Activated T-cell treated with anti-CD3 and anti-CD28 coated beads, Interleukin-2, amount 50 U/mL, for 24 hours (primary cell): ENCODE measurements at regions not wholly inside any gene's neighbourhood (a gene's known extent, or its start where the extent isn't known, plus 50 kb on each side); places are given as distances from the start of the nearest gene placed in this dataset.
"Not testable (repeated sequence)": the region's sequence is repeated elsewhere in the genome, so short reads cannot be mapped to it uniquely, and the experiment has no call there.

ENCODE experiments used
- DNase-seq: peaks from one replicate; pipeline ENCODE4 v3.0.0-alpha.2; 2020
- H3K27ac Mint-ChIP-seq: 2 replicates; pipeline ENCODE4 v1.8.0; 2020; ENCODE audit warnings: mild to moderate bottlenecking, mixed read lengths
- H3K27me3 Mint-ChIP-seq: 2 replicates; pipeline ENCODE4 v1.8.0; 2020; ENCODE audit warnings: mixed read lengths
- H3K36me3 Mint-ChIP-seq: 2 replicates; pipeline ENCODE4 v1.8.0; 2020; ENCODE audit warnings: low read depth, mixed read lengths
- H3K4me1 Mint-ChIP-seq: 2 replicates; pipeline ENCODE4 v1.8.0; 2020; ENCODE audit warnings: low read depth, mixed read lengths
- H3K4me3 Mint-ChIP-seq: 2 replicates; pipeline ENCODE4 v1.8.0; 2020; ENCODE audit warnings: mild to moderate bottlenecking, moderate library complexity, mixed read lengths
- H3K9me3 Mint-ChIP-seq: 2 replicates; pipeline ENCODE4 v1.8.0; 2020; ENCODE audit warnings: mixed read lengths

DNA sequence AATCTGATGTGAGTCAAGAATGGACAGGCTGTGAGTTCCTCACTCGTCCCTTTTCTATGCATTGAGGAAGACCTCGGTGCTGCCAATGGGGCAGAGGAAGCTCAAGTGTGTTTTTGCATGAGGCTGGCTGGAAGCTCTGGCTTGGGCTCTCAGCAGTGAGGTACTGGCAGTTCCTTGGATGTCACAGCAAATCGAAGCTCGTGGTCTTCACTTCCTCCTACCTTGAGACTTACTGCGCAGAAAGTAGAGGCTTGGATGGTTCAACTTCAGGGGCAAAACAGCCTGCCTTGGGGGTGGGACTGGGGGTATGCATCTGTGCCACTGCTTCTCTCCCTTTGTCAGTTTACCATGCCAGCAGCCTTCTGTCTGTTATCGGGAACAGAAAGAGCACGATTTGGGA lies 229.8 kb upstream of the PLGLB2 start:
- not testable (repeated sequence) for H3K27ac Mint-ChIP-seq, H3K36me3 Mint-ChIP-seq, H3K4me3 Mint-ChIP-seq, H3K27me3 Mint-ChIP-seq, H3K9me3 Mint-ChIP-seq, DNase-seq
- H3K4me1 Mint-ChIP-seq: peaks cover 20% of the 10 kb centered on the region

DNA sequence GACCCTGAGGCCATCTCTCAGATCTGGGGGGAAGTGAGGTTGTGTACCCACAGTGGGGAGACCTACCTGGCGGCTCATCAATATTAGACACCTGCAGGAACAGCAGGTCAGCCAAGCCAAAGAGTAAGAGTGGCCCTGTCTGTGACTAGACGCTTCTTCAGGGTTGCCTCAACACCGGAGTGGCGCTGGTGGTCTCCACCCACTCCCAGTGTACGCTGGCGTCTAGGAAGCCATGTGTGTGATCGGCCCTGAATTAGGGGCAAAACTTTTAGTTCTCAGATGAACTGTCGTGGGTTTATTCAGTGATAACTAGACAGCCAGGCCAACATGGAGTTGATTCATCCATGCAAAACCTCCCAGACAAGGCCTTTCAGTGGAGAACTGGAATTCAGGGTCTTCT lies 229.3 kb upstream of the PLGLB2 start:
- H3K4me1 Mint-ChIP-seq: peaks cover 20% of the 10 kb centered on the region
- H3K4me3 Mint-ChIP-seq, H3K36me3 Mint-ChIP-seq, H3K27ac Mint-ChIP-seq, H3K9me3 Mint-ChIP-seq, H3K27me3 Mint-ChIP-seq, DNase-seq: not testable (repeated sequence)

DNA sequence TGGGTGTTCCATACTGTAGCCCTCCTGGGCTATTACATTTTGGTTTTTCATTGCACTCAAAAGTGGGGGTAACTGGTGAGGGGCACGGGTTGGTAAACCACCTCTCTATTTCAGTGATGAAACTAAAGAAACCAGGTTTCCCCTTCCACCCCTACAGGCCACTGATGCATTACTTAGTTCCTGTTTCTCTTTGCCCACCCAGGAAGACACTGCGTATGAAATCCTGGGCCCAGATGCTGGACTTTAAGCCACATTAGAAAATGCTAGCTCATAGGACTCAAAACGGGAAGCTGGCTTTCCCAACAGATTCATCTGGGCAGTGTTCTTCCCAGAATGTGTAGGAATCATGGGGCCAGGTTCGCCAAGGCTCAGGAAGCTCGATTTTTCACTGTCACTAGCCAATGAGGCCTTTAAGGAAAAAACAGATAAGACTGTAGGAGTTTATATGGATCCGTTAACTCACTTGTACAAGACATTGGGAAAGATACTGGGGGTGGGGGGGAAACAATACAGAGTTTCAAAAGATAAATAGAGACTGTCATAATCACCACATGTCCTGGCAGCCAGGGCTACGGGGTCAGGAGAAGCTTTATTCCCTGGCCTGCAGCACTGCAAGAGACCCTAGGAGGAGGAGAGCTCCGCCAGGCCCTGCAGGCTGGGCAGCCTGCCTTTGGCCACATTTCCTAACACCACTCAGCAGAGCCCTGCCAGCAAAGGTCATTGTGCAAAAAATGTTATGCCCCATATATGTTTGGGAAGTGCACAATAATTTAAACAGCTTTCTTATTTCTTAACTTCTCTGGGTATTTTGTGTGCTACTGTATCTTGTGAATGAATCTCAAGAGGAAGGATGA lies 228.5 kb upstream of the PLGLB2 start:
- H3K27me3 Mint-ChIP-seq, DNase-seq, H3K36me3 Mint-ChIP-seq, H3K9me3 Mint-ChIP-seq, H3K27ac Mint-ChIP-seq, H3K4me3 Mint-ChIP-seq: not testable (repeated sequence)
- peaks cover 20% of the 10 kb centered on the region for H3K4me1 Mint-ChIP-seq

DNA sequence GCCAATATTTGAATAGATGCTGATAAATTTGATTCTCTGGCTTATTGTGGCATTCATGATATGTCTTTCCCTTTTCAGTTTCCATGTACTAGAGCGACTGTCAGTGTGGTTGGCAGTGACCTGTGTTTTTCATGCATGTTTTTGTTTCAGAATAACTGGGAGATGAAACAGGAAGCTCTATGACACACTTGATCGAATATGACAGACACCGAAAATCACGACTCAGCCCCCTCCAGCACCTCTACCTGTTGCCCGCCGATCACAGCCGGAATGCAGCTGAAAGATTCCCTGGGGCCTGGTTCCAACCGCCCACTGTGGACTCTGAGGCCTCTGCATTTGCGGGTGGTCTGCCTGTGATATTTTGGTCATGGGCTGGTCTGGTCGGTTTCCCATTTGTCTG lies 226.8 kb upstream of the PLGLB2 start:
- Mint-ChIP-seq H3K4me1 (peaks cover 16% of the 10 kb centered on the region), H3K27ac (peak overlapping the region; percentile 64)
- H3K9me3 Mint-ChIP-seq, H3K4me3 Mint-ChIP-seq, H3K27me3 Mint-ChIP-seq, H3K36me3 Mint-ChIP-seq: not testable (repeated sequence)
- DNase-seq: peak; percentile 52

DNA sequence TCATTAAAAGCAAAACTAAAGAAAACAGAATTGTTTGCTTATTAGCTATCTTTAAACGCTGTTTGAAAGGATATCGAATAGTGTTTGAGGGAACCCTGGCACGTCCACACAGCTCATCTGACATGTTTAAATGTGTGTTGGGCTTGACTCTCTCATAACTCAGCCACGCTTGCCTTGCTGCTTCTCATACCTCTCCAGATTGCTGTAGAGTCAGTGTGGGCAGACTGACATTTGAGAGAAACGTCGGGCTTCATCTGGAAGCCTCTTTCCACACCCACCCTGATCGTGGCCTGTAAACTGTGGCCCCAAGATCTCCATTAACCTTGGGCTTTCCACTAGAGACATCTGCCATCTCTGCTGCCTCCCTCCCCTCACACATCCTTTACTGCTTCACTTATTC lies 226.4 kb upstream of the PLGLB2 start:
- not testable (repeated sequence) for H3K27me3 Mint-ChIP-seq, H3K4me3 Mint-ChIP-seq, H3K36me3 Mint-ChIP-seq, DNase-seq, H3K9me3 Mint-ChIP-seq
- Mint-ChIP-seq H3K27ac (peak overlapping the region; percentile 64), H3K4me1 (peaks cover 16% of the 10 kb centered on the region)

DNA sequence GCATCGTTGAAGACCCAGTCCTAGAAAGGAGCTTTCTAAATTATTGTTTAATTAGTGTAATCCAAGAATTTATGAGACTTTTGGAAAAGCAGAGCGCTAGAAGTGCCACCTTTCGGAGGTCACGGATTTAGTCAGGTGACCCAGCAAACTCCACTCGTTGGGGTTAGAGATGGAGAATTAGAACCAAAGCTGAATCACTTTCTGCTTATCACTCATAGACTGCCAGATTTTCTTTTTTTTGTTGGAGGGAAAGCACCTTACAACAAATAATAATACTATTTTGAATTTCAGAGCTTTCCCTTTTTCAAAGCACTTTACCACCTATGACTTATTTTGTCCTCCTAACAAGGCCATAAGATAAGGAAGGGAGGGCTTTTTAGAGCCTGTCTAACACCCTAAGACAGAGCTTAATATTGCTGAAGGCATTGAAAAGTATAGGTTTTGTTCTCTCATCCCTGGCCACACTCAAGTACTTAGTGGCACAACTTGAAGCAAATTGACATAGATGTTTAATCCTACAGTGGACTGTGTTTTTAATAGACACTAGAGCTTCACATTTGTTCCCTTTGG lies 223.2 kb upstream of the PLGLB2 start:
- H3K9me3 Mint-ChIP-seq, H3K27me3 Mint-ChIP-seq, H3K36me3 Mint-ChIP-seq, H3K4me3 Mint-ChIP-seq, H3K27ac Mint-ChIP-seq, H3K4me1 Mint-ChIP-seq, DNase-seq: not testable (repeated sequence)

DNA sequence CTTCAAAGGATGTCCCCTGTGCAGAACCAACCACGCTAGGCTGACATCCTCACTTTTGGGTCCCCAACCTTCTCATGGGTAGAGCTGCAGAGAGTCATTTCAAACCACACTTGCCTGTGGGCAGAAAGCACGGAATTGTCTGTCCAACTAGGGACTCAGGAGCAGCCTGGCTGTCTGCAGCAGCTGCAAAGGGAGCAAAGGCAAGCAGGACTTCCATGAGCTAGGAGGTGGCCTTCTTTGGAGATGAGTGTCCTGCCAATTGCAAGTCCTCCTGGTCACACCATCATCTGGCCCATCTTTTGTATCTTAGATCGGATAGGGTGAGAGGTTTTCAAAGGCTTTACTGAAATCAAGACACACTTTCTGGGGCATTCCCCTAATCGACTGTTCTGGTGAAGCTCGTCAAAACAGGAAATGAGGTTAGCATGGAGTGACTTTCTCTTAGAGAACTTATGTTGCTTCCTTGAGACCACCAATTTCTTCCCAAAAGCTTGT lies 222.3 kb upstream of the PLGLB2 start:
- H3K27ac Mint-ChIP-seq, H3K4me1 Mint-ChIP-seq, H3K27me3 Mint-ChIP-seq, H3K4me3 Mint-ChIP-seq, DNase-seq, H3K36me3 Mint-ChIP-seq, H3K9me3 Mint-ChIP-seq: not testable (repeated sequence)

DNA sequence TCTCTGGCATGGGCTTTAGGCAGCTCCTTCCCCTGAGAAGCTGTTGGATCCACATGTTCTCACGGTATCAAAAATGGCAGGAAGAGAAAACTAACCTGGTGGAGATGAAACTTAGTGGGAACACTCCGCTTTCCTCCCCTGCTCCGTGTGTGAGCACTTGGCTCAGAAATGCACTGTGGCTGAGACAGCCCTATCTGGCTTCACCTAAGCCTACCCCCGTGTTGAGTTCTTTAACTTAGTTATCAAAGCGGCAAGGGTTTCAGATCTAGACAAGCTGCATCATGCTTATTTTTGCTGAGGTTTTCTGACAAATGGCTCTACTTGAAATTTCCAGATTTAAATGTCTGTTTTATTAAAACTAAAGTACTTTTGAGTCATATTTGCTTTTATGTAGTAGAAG lies 221.6 kb upstream of the PLGLB2 start:
- not testable (repeated sequence) for H3K4me1 Mint-ChIP-seq, DNase-seq, H3K9me3 Mint-ChIP-seq, H3K27ac Mint-ChIP-seq, H3K36me3 Mint-ChIP-seq, H3K27me3 Mint-ChIP-seq, H3K4me3 Mint-ChIP-seq

DNA sequence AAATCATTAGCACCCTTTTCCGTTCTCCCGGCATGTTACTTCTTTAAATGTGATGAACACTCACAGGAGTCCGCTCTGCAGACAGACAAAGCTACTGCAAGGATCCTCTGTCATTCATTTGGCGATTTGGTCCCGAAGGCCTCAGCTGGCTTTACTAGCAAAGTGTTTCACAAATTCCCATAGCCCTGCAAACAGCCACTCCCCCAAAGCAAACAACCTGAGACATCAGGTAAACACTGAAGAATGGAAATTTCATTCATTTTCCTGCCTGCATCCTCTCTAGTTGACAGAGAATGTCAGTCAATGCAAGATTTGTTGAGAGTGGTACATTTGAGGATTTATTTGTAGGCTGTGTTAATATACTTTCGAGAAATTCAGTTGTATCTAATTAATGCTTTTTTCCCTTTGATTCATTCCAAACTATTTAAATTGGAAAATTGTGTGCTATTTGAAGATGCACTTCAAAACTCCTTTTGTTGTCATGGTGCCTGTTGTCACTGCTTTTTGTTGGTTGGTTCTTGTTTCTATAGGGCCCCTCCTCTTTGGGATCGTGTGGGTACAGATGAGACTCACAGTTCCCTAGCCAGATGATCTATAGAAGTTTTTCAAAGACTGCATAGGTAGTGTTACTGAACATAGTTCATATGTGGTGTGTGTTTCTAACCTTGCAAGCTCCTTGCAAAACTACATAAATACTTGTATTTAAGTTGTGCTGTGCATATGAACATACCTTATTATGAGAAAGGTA lies 215.7 kb upstream of the PLGLB2 start:
- not testable (repeated sequence) for H3K4me1 Mint-ChIP-seq, H3K9me3 Mint-ChIP-seq, H3K4me3 Mint-ChIP-seq, H3K27me3 Mint-ChIP-seq, DNase-seq, H3K27ac Mint-ChIP-seq, H3K36me3 Mint-ChIP-seq

DNA sequence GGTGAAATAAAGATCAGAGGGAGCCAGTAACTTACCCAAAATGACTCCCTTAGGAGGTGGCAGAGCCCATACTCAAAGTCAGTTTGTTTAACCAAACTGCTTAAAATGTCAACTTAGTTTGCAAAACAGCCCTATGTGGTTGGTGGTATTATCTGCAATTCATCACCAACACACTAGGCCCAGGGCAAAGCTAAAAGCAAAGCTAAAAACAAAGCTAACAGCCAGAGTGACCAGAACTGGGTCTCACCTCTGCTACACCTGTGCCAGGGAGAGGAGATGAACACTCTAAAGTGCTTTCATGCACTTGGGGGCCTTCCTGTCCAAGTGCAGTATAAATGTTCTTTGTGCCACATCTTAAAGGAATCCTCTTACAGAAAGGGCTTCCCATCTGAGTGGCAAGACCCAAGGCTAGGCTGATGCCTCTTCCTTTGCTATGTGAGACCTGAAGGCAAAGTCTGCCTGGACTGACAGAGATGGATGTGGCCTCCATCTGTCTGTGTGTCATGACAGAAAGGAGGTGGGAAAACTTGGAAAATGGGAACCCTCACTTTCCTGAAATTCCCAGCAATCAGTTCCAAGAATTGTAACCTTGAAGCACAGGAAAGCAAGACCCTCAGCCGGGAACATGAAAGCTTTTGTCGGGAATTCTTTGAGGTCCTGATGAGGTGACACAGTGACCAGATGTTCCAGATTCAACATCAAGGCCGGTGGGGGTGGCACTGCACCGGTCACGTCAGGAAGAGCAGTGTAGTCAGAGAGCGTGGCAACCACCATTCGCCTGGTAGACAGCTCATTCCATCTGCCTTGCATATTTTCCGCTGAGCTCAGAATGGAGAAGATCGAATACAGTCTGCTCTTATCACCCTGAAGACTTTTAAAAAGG lies 214.3 kb upstream of the PLGLB2 start:
- H3K9me3 Mint-ChIP-seq, H3K4me1 Mint-ChIP-seq, H3K27me3 Mint-ChIP-seq, H3K4me3 Mint-ChIP-seq, H3K36me3 Mint-ChIP-seq, H3K27ac Mint-ChIP-seq, DNase-seq: not testable (repeated sequence)

DNA sequence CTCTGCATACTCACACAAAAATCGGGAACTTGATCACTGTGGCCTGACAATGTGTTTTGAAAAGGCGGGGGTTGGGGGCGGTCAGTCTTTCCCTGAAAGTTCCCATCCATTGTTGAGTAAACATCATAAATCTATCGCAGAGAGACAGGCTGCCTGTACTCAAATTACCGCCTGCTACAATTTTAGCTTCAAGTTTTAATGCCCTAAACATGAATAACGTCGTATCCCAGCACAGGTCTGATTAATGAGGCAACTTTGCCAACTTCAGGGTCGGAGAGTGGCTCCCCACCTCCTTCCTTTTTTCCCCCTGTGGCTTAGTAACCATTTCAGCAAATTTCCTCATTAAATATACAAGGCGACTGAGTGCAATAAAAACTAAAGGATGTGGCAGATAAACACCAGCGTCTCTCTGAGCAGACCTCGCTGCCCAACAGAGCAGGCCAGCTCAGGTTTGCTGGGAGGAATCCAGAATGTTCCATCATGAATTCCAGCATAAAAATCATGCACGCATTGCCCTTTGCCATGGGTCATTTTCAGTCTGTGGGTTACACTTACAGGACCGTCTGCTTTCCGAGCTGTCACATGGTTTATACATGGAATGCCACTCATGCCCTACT lies 213.5 kb upstream of the PLGLB2 start:
- not testable (repeated sequence) for H3K27ac Mint-ChIP-seq, DNase-seq, H3K9me3 Mint-ChIP-seq, H3K4me3 Mint-ChIP-seq, H3K36me3 Mint-ChIP-seq, H3K27me3 Mint-ChIP-seq, H3K4me1 Mint-ChIP-seq

DNA sequence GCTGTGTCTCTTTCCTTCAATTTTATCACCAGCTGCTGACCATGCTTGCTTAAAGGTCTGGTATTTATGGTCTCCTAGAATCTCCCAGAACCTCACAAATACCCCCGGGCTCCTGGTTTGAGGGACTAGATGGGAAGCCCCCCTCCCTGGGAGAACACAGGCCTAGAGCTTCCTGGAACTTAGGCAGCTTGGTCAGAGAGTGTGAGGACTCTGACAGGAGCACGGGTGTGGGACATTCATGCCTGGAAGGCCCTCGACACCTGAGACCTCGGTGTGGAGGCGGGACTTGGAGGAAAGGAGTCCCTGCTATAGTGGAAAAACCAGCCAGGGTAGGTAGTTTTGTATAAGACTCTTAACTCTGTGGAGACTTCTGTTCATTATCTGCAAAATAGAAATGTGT lies 211.5 kb upstream of the PLGLB2 start:
- not testable (repeated sequence) for H3K4me1 Mint-ChIP-seq, H3K9me3 Mint-ChIP-seq, H3K27ac Mint-ChIP-seq

DNA sequence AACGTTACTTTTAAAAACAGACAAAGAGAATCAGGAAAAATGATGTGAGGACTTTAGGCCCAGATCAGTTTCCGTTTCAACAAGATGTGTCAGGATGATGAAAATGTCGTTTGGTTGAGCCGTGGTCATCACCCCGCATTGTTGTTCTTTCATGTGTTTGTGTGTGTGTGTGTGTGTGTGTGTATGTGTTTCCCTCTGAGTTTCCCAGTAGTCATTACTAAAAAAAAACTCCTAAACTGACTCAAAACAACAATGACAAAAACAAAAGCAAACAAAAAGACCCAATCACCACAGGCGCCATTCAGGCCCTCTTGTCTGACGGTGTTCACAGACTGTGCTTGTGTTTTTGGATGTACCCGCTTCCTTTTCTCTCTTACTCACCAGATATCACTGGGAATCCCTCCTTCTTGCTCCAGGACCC lies 210.6 kb upstream of the PLGLB2 start:
- H3K4me3 Mint-ChIP-seq: not testable (repeated sequence)

More for the DNA sequence above, 211.5 kb upstream of the PLGLB2 start:
- H3K36me3 Mint-ChIP-seq, H3K27me3 Mint-ChIP-seq, H3K4me3 Mint-ChIP-seq, DNase-seq: not testable (repeated sequence)

DNA sequence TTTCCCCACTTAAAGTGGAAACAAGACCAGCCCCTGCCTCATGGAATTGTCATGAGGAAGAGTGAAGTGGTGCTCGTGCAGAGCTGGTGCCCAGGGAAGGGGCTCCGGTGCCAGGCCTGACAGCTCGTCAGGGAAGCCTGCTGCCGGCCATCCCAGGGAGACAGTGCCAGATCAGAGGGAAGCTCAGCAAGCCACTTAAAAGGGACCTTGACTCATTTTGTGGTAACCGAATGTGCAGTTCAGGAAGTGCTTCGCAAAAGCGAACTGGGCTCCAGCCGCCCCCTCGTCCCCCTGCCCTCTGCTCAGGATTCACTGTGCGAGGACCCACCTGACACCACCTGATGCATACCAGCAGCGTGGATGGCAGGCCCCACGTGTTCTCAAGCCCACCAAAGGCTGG lies 209.6 kb upstream of the PLGLB2 start:
- H3K27ac Mint-ChIP-seq, DNase-seq, H3K9me3 Mint-ChIP-seq, H3K4me3 Mint-ChIP-seq, H3K36me3 Mint-ChIP-seq, H3K27me3 Mint-ChIP-seq, H3K4me1 Mint-ChIP-seq: not testable (repeated sequence)

More for the DNA sequence above, 210.6 kb upstream of the PLGLB2 start:
- not testable (repeated sequence) for H3K4me1 Mint-ChIP-seq, H3K9me3 Mint-ChIP-seq, H3K27ac Mint-ChIP-seq, DNase-seq, H3K36me3 Mint-ChIP-seq, H3K27me3 Mint-ChIP-seq
